Vagina (tissue), 2 donors: ENCODE measurements at regions not wholly inside any gene's neighbourhood (a gene's known extent, or its start where the extent isn't known, plus 50 kb on each side); places are given as distances from the start of the nearest gene placed in this dataset.

Experiments
- DNase-seq, 2 donors: peaks; one replicate each; pipeline ENCODE4 v3.0.0-alpha.2; 2017; ENCODE audit errors: extremely low spot score in 2 of 2
- H3K27ac ChIP-seq: fragments of 200-600 bp; sonication (generic); one replicate; pipeline ENCODE4 v1.5.1; 2019
- H3K27me3 ChIP-seq: fragments of 200-600 bp; sonication (generic); one replicate; pipeline ENCODE4 v1.5.1; 2019
- H3K36me3 ChIP-seq, 2 donors: fragments of 200-600 bp; sonication (generic); one replicate each; pipeline ENCODE4 v1.5.1; 2017 to 2019
- H3K4me1 ChIP-seq: fragments of 200-600 bp; sonication (generic); one replicate; pipeline ENCODE4 v1.5.1; 2019
- H3K4me3 ChIP-seq, 2 donors: fragments of 200-600 bp; sonication (generic); 1 replicate in 1 of 2; 2 replicates in 1 of 2; pipeline ENCODE4 v1.5.1; 2016 to 2019
- H3K9me3 ChIP-seq: fragments of 200-600 bp; sonication (generic); one replicate; pipeline ENCODE4 v1.5.1; 2019
- CTCF ChIP-seq, 3 experiments: fragments of 450-650 bp in 2 of 3; fragments of 200-600 bp in 1 of 3; sonication (generic) in 1 of 3; IDR thresholded peaks; one replicate each; pipeline ENCODE4 v1.5.1; 2017 to 2019; ENCODE audit warnings: antibody characterized with exemption in 3 of 3, mild to moderate bottlenecking in 2 of 3, moderate library complexity in 2 of 3
- POLR2A ChIP-seq, 2 donors: fragments of 450-650 bp; IDR thresholded peaks; one replicate each; pipeline ENCODE4 v1.6.1; 2017; ENCODE audit warnings: antibody characterized with exemption in 2 of 2, mild to moderate bottlenecking in 2 of 2, moderate library complexity in 2 of 2
- POLR2AphosphoS5 ChIP-seq, 2 donors: sonication (generic); formaldehyde crosslinking; IDR thresholded peaks; one replicate each; pipeline ENCODE4 v1.9.0; 2017; ENCODE audit warnings: antibody characterized with exemption in 2 of 2, mild to moderate bottlenecking in 2 of 2, low read depth in 1 of 2; ENCODE audit not compliant: insufficient read depth in 1 of 2
- intact Hi-C: fragments of 100-400 bp; cut with DNase I; formaldehyde crosslinking; loops from one replicate; pipeline ENCODE4 v1.15.1; 2023

DNA sequence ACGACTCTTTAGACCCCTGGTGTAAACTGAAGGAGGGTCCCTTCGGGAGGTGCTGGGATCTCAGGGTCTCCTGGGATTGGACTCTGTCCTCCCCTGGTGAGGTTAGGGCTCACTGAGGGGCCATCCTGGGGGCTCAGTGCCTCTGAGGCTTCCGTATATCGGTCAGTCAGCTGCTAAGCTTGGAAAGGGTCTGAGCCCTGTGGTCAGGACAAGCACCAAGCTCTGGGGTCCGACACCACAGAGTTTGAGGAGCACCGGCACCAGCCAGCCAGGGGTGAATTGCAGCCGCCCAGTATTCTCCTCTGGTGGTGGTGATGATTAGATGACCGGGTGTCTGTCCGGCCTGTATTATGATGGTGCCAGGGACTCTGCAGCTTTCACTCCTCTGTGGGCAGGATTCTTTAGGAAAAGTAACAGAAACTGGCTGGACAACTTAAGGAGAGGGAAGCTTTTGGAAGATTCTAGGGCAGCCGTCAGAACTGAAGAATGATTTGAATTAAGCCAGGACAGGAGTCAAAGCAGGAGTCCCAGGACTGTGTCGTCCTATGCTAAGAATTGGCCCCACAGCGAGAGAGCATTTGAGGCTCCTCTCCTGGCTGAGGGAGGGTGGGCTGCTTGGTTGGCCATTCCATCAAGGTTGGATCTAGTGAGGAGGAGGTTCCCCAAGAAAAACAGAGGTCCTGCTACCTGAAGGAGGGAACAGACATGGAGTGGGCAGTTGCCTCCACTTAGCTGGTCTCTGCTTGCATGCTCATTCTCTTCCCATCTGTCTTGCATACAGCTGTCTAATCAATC is 158.6 kb upstream of the HS6ST1 start:
- peaks cover 20% of the 10 kb centered on the region for H3K4me1 ChIP-seq
- peak in 1 of 2 donors; percentile 79 for DNase-seq
- intact Hi-C loops = no loop called here
- H3K36me3 ChIP-seq = no peaks in the 10 kb centered on the region
- no peak overlapping the region for H3K27ac ChIP-seq
- no peaks in the 10 kb centered on the region for H3K9me3 ChIP-seq
- no peaks in the 10 kb centered on the region for H3K27me3 ChIP-seq
- TF ChIP-seq CTCF (IDR thresholded peaks at IDR 0.05) (no peak), POLR2A (IDR thresholded peaks at IDR 0.05) (no peak), POLR2AphosphoS5 (IDR thresholded peaks at IDR 0.05; ENCODE audit: insufficient read depth in 1 of 2, low read depth in 1 of 2) (no peak)
- H3K4me3 ChIP-seq = no peak overlapping the region

GRCh38 chr2:128477891-128478290 is 159.2 kb upstream of the HS6ST1 start:
- no peak overlapping the region for H3K4me3 ChIP-seq
- no peaks in the 10 kb centered on the region for H3K27me3 ChIP-seq
- H3K9me3 ChIP-seq = no peaks in the 10 kb centered on the region
- H3K27ac ChIP-seq = no peak overlapping the region
- TF ChIP-seq POLR2A (IDR thresholded peaks at IDR 0.05) (no peak), POLR2AphosphoS5 (IDR thresholded peaks at IDR 0.05; ENCODE audit: insufficient read depth in 1 of 2, low read depth in 1 of 2) (no peak), CTCF (IDR thresholded peaks at IDR 0.05) (no peak)
- DNase-seq = peak in 1 of 2 donors; percentile 27
- intact Hi-C loops = no loop called here
- no peaks in the 10 kb centered on the region for H3K36me3 ChIP-seq
- H3K4me1 ChIP-seq = peaks cover 14% of the 10 kb centered on the region

DNA sequence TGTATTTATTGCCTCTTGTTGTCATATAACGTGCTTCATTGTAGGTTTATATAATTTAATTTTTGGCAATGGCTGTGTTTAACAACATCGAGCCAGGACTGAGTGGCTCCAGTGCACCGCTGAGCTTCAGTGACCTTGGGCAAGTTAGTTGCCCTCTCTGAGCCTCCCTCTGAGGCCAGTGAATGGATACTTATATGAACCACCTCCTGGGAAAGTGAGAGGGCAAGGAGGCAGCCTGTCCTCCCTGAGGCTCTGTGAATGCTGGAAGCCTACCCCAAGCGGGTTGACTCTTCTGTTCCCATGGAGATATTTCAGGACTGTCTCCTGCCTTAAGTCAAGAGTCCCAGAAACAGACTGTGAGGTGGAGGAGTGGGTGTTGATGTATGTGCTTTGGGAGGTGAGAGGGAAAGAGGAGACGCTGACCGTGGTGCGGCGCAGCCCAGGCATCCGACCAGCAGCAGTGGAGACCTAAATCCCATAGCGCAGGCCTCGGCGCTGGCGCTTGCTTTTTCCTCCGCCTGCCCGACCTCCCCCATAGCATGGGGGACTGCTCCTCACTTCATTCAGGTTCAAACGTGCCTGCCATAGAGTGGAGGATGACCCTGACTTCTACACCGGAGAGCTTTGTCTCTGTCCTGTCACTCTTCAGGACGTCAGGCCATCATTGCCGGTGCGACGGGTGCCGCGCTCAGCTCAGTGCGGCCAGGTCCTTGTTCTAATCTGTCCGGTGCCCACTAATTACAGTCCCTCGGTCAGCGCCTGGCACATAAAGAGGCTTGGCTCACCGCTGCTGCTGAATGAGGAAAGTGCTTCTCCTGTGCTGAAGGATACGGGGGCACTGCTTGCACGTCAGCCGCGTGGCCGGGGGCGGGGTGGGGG is 167.3 kb upstream of the HS6ST1 start:
- Histone ChIP-seq H3K27ac (no peak overlapping the region), H3K4me3 (no peak overlapping the region), H3K27me3 (no peaks in the 10 kb centered on the region), H3K9me3 (no peaks in the 10 kb centered on the region), H3K4me1 (peaks cover 7% of the 10 kb centered on the region), H3K36me3 (no peaks in the 10 kb centered on the region)
- peak; percentile 34 to 67 for DNase-seq
- intact Hi-C loops = no loop called here
- TF ChIP-seq CTCF (IDR thresholded peaks at IDR 0.05) (no peak), POLR2A (IDR thresholded peaks at IDR 0.05) (no peak), POLR2AphosphoS5 (IDR thresholded peaks at IDR 0.05; ENCODE audit: insufficient read depth in 1 of 2, low read depth in 1 of 2) (no peak)

GRCh38 chr2:128486640-128487375 is 168.1 kb upstream of the HS6ST1 start:
- Histone ChIP-seq H3K9me3 (no peaks in the 10 kb centered on the region), H3K4me3 (no peak overlapping the region), H3K27me3 (no peaks in the 10 kb centered on the region), H3K27ac (no peak overlapping the region), H3K36me3 (no peaks in the 10 kb centered on the region), H3K4me1 (peaks cover 7% of the 10 kb centered on the region)
- TF ChIP-seq CTCF (IDR thresholded peaks at IDR 0.05) (no peak), POLR2AphosphoS5 (IDR thresholded peaks at IDR 0.05; ENCODE audit: insufficient read depth in 1 of 2, low read depth in 1 of 2) (no peak), POLR2A (IDR thresholded peaks at IDR 0.05) (no peak)
- peak; percentile 52 to 82 for DNase-seq
- intact Hi-C loops = no loop called here
